Activated naive CD4-positive, alpha-beta T cell treated with anti-CD3 and anti-CD28 coated beads, Interleukin-2, amount 10 ng/mL, durations not matched to agents 7 days and 5 days (primary cell): ENCODE measurements at regions not wholly inside any gene's neighbourhood (a gene's known extent, or its start where the extent isn't known, plus 50 kb on each side); places are given as distances from the start of the nearest gene placed in this dataset.
"Not testable (repeated sequence)": the region's sequence is repeated elsewhere in the genome, so short reads cannot be mapped to it uniquely, and the experiment has no call there.

Experiments used
- CTCF ChIA-PET: fragments of 350-600 bp; sonication (Branson Sonifier 250); formaldehyde crosslinking; loops from one replicate; lab custom pipeline; 2021; ENCODE audit warnings: antibody characterized with exemption; lab: Charles Lee
- DNase-seq: peaks from one replicate; pipeline ENCODE4 v3.0.0-alpha.2; 2020
- H3K27ac Mint-ChIP-seq: one replicate; pipeline ENCODE4 v1.8.0; 2021; ENCODE audit warnings: mild to moderate bottlenecking, moderate library complexity, mixed read lengths
- H3K27me3 Mint-ChIP-seq: one replicate; pipeline ENCODE4 v1.8.0; 2021; ENCODE audit warnings: mild to moderate bottlenecking, mixed read lengths
- H3K36me3 Mint-ChIP-seq: one replicate; pipeline ENCODE4 v1.8.0; 2021; ENCODE audit warnings: mixed read lengths
- H3K4me1 Mint-ChIP-seq: one replicate; pipeline ENCODE4 v1.8.0; 2021; ENCODE audit warnings: mixed read lengths
- H3K4me3 Mint-ChIP-seq: one replicate; pipeline ENCODE4 v1.8.0; 2021; ENCODE audit warnings: mild to moderate bottlenecking, moderate library complexity, mixed read lengths
- H3K9me3 Mint-ChIP-seq: one replicate; pipeline ENCODE4 v1.8.0; 2021; ENCODE audit warnings: mixed read lengths

- H3K36me3 Mint-ChIP-seq, result no peaks in the 10 kb centered on the region
- DNase-seq, result no peak
Measured at GRCh38 chr5:38607396-38607795, 51.0 kb upstream of the LIFR start.

GRCh38 chr5:38607930-38608564 is 51.6 kb upstream of the LIFR start:
- H3K27me3 Mint-ChIP-seq, result peaks cover 9% of the 10 kb centered on the region
- no peaks in the 10 kb centered on the region for H3K36me3 Mint-ChIP-seq
- no peak for DNase-seq
- no peak overlapping the region for H3K4me3 Mint-ChIP-seq
- CTCF ChIA-PET, result no interaction called here
- no peaks in the 10 kb centered on the region for H3K4me1 Mint-ChIP-seq
- H3K9me3 Mint-ChIP-seq, result no peaks in the 10 kb centered on the region
- H3K27ac Mint-ChIP-seq, result no peak overlapping the region

More at GRCh38 chr5:38607396-38607795, 51.0 kb upstream of the LIFR start:
- CTCF ChIA-PET, result no interaction called here
- Mint-ChIP-seq H3K27ac (no peak overlapping the region), H3K9me3 (no peaks in the 10 kb centered on the region), H3K4me1 (no peaks in the 10 kb centered on the region), H3K27me3 (peaks cover 9% of the 10 kb centered on the region), H3K4me3 (no peak overlapping the region)

GRCh38 chr5:38608874-38609273 is 52.4 kb upstream of the LIFR start:
- no peak overlapping the region for H3K27ac Mint-ChIP-seq
- DNase-seq, result no peak
- H3K36me3 Mint-ChIP-seq, result no peaks in the 10 kb centered on the region
- no peak overlapping the region for H3K4me3 Mint-ChIP-seq
- no peaks in the 10 kb centered on the region for H3K9me3 Mint-ChIP-seq
- CTCF ChIA-PET, result no interaction called here
- peaks cover 9% of the 10 kb centered on the region for H3K27me3 Mint-ChIP-seq
- no peaks in the 10 kb centered on the region for H3K4me1 Mint-ChIP-seq

- CTCF ChIA-PET, result interaction anchor here (0.6 kb wide), 1 partner anchor 123 kb away, joined by 3 read pairs; no protein-coding TSS in a partner anchor
- peaks cover 1% of the 10 kb centered on the region for H3K9me3 Mint-ChIP-seq
- no peaks in the 10 kb centered on the region for H3K4me1 Mint-ChIP-seq
Measured at GRCh38 chr5:38612851-38613250, 56.4 kb upstream of the LIFR start.

GRCh38 chr5:38613490-38613889 is 57.0 kb upstream of the LIFR start:
- Mint-ChIP-seq H3K27ac (no peak overlapping the region), H3K27me3 (peaks cover 5% of the 10 kb centered on the region), H3K36me3 (no peaks in the 10 kb centered on the region), H3K4me1 (no peaks in the 10 kb centered on the region), H3K9me3 (peaks cover 7% of the 10 kb centered on the region), H3K4me3 (no peak overlapping the region)
- no peak for DNase-seq
- CTCF ChIA-PET, result interaction anchor here (0.6 kb wide), 1 partner anchor 123 kb away, joined by 3 read pairs; no protein-coding TSS in a partner anchor

More at GRCh38 chr5:38612851-38613250, 56.4 kb upstream of the LIFR start:
- no peak overlapping the region for H3K4me3 Mint-ChIP-seq
- no peak for DNase-seq
- H3K36me3 Mint-ChIP-seq, result no peaks in the 10 kb centered on the region
- H3K27ac Mint-ChIP-seq, result no peak overlapping the region
- H3K27me3 Mint-ChIP-seq, result peaks cover 5% of the 10 kb centered on the region

- H3K4me1 Mint-ChIP-seq, result no peaks in the 10 kb centered on the region
- H3K27ac Mint-ChIP-seq, result no peak overlapping the region
- peaks cover 4% of the 10 kb centered on the region for H3K27me3 Mint-ChIP-seq
- no peaks in the 10 kb centered on the region for H3K36me3 Mint-ChIP-seq
- no peak overlapping the region for H3K4me3 Mint-ChIP-seq
- CTCF ChIA-PET, result no interaction called here
- DNase-seq, result no peak
- peaks cover 11% of the 10 kb centered on the region for H3K9me3 Mint-ChIP-seq
Measured at GRCh38 chr5:38613992-38614836, 57.8 kb upstream of the LIFR start.

GRCh38 chr5:38615042-38615441 is 58.6 kb upstream of the LIFR start:
- Mint-ChIP-seq H3K27ac (no peak overlapping the region), H3K36me3 (no peaks in the 10 kb centered on the region), H3K4me1 (no peaks in the 10 kb centered on the region), H3K4me3 (no peak overlapping the region), H3K27me3 (no peaks in the 10 kb centered on the region), H3K9me3 (peaks cover 12% of the 10 kb centered on the region)
- DNase-seq, result no peak
- CTCF ChIA-PET, result no interaction called here

GRCh38 chr5:38615981-38616451 is 59.6 kb upstream of the LIFR start:
- no peaks in the 10 kb centered on the region for H3K4me1 Mint-ChIP-seq
- no peak overlapping the region for H3K4me3 Mint-ChIP-seq
- CTCF ChIA-PET, result no interaction called here
- H3K27me3 Mint-ChIP-seq, result no peaks in the 10 kb centered on the region
- H3K9me3 Mint-ChIP-seq, result peaks cover 13% of the 10 kb centered on the region
- no peaks in the 10 kb centered on the region for H3K36me3 Mint-ChIP-seq
- H3K27ac Mint-ChIP-seq, result no peak overlapping the region
- DNase-seq, result no peak

- Mint-ChIP-seq H3K27me3 (no peaks in the 10 kb centered on the region), H3K27ac (no peak overlapping the region), H3K4me3 (no peak overlapping the region), H3K36me3 (no peaks in the 10 kb centered on the region), H3K9me3 (peaks cover 15% of the 10 kb centered on the region), H3K4me1 (no peaks in the 10 kb centered on the region)
- no peak for DNase-seq
- CTCF ChIA-PET, result no interaction called here
Measured at GRCh38 chr5:38618154-38618553, 61.7 kb upstream of the LIFR start.

- no peak overlapping the region for H3K27ac Mint-ChIP-seq
- CTCF ChIA-PET, result no interaction called here
- H3K36me3 Mint-ChIP-seq, result no peaks in the 10 kb centered on the region
- peaks cover 15% of the 10 kb centered on the region for H3K9me3 Mint-ChIP-seq
- DNase-seq, result no peak
- no peak overlapping the region for H3K4me3 Mint-ChIP-seq
- H3K27me3 Mint-ChIP-seq, result no peaks in the 10 kb centered on the region
- H3K4me1 Mint-ChIP-seq, result no peaks in the 10 kb centered on the region
Measured at GRCh38 chr5:38621331-38621730, 64.9 kb upstream of the LIFR start.

GRCh38 chr5:38621840-38622437 is 65.5 kb upstream of the LIFR start:
- Mint-ChIP-seq H3K4me1 (no peaks in the 10 kb centered on the region), H3K36me3 (no peaks in the 10 kb centered on the region), H3K27ac (no peak overlapping the region), H3K27me3 (no peaks in the 10 kb centered on the region), H3K4me3 (no peak overlapping the region), H3K9me3 (peaks cover 15% of the 10 kb centered on the region)
- DNase-seq, result no peak
- CTCF ChIA-PET, result no interaction called here

GRCh38 chr5:38622723-38623129 is 66.3 kb upstream of the LIFR start:
- DNase-seq, result no peak
- Mint-ChIP-seq H3K4me1 (no peaks in the 10 kb centered on the region), H3K27me3 (no peaks in the 10 kb centered on the region), H3K27ac (no peak overlapping the region), H3K36me3 (no peaks in the 10 kb centered on the region), H3K9me3 (peaks cover 15% of the 10 kb centered on the region), H3K4me3 (no peak overlapping the region)
- CTCF ChIA-PET, result no interaction called here

GRCh38 chr5:38624541-38624940 is 68.1 kb upstream of the LIFR start:
- CTCF ChIA-PET, H3K36me3 Mint-ChIP-seq, H3K27me3 Mint-ChIP-seq, H3K4me1 Mint-ChIP-seq, H3K4me3 Mint-ChIP-seq, DNase-seq, H3K9me3 Mint-ChIP-seq, H3K27ac Mint-ChIP-seq: not testable (repeated sequence)

GRCh38 chr5:38631376-38631775 is 74.9 kb upstream of the LIFR start:
- H3K4me3 Mint-ChIP-seq, DNase-seq, CTCF ChIA-PET, H3K27ac Mint-ChIP-seq, H3K4me1 Mint-ChIP-seq, H3K27me3 Mint-ChIP-seq, H3K36me3 Mint-ChIP-seq: not testable (repeated sequence)
- peaks cover 16% of the 10 kb centered on the region for H3K9me3 Mint-ChIP-seq
